Activated naive CD4-positive, alpha-beta T cell treated with anti-CD3 and anti-CD28 coated beads, Interleukin-2, amount 50 U/mL, for 16 hours (primary cell): ENCODE measurements at regions not wholly inside any gene's neighbourhood (a gene's known extent, or its start where the extent isn't known, plus 50 kb on each side); places are given as distances from the start of the nearest gene placed in this dataset.

Source experiments
- DNase-seq: peaks from one replicate; pipeline ENCODE4 v3.0.0-alpha.2; 2020

GRCh38 chr10:118408181-118408580 is 66.1 kb upstream of the FAM204A start:
- no peak for DNase-seq

DNA sequence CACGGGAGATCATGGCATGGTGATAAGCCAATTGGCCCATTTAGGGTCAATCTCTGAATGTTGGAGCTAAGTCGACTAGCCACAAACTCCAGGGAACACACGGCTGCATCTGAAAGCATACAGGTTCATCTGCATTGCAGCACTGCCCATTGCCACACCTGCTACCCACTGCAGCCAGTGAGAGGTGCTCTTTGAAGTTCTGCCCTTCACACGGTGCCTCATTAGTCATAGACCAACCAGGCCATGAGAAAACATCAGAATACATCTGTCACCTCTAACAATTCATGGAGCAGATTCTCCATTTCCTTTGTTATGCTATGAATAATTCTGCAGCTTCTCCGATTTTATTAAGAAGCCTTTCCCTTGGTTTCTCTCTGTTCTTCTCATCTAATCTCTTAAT is 65.7 kb upstream of the FAM204A start:
- DNase-seq, result no peak

DNA sequence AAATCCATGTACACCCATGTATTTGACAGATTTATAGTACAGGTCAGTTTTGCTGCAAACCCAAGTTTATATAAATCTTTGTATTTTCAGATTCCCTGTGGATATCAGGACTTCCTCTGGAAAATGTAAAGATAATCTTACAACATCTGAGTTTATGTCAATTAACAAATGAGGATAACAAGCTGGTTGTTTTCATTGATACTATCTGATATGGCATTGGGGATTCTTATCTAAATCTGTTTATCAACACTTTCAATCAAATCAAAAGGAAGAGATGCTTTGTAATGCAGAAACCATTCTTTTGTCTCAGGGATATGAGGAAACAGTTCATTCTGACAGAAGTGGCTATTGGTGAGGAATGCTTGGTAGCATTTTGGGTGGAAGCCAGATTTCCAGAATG is 64.9 kb upstream of the FAM204A start:
- no peak for DNase-seq

DNA sequence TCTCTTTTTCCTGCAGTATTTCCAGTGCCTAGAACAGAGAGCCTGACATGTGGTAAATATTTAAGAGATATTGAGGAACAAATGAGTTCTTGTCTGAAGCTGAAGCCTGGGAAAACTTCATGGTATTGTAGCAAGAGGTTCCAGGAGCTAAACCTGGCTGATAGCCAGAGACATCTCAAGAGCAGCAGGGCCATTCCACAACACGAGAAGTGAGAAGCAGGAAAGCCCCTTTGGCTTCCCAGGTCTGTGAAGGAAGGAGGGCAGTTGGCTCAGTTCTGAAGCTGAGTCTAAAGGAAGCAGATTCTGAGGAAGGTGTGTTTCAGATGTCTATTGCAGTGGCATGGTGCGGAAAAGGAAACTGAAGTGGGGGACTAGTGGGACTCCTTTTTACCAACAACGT is 63.8 kb upstream of the FAM204A start:
- DNase-seq, result no peak

DNA sequence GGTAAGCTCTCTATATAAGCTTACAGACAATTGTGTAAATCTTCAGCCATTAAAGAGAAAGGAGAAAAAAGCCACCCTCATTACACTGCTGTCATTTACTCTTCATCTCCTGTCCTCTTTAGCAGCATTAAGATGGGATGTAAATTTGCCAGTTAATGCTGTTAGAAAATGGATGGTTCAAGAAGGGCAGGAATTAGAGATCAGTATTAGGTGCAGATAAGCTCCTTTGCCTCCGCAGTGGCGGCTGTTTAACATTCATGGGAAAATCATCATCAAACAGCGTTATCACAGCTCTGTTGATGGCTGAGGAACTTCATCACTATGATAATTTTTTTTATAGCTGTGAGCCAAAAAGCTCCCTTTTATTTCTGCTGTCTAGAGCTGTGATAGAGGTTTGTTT is 61.8 kb upstream of the FAM204A start:
- no peak for DNase-seq

GRCh38 chr10:118401708-118402193 is 59.6 kb upstream of the FAM204A start:
- DNase-seq, result no peak

DNA sequence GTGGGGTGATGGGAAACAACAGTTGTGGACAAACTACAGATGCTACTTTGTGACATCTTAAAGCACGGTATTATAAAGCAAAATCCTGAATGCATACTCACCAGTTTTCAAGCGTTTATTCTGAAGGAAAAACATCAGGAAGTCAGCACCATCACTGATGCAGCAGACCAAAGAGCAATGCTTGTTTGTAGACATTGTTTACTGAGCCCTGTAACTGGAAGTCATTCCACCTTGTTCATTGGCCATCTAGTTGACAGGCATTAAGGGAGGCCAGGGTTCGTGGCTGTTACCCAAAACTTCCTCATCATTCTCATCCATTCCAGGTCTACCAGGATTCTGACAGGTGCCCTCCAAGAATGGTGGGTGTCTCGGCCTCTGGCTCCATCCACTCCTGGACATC is 55.3 kb upstream of the FAM204A start:
- DNase-seq, result no peak

- DNase-seq, result no peak
These were observed 53.8 kb upstream of the FAM204A start for GRCh38 chr10:118395947-118396346.

DNA sequence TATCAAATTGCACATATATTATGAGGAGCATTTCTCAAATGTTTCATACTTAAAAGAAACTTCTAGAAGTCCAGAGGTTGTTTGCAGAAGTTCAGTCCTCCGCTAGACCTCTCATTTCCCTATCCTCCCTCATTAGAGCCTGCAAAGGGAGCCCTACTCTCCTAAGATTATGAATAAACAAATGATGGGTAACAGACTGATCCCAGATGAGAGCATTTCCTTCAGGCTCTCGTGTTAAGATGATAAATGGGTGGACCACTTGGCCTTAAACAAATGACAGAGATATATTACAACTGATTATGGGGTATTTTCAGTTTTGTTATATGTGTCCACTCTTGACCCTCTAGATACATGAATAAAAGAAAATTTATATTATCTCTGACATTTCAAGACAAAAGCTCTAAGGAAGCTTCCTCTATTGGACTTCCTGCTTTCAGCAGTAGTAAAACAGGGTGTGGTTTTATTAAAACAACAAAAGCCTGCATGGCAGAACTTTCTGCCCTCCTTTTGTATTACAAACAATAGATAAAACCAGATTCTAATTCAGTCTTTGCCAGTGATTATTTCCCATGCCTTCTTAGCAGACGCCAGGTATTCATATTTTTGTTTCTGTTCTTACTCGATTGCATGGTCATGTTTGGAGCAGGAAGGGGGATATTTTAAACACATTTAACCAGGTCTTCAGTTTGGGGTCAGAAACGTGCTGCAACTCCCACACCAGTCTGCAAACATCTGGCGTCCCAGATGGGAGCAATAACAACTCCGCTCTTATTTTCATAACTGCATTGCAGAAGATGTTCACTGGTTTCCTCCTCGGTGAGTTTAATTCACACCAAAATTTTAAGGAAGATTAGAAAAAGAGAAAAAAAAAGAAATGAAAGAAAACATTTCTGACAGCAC is 52.4 kb upstream of the FAM204A start:
- no peak for DNase-seq

DNA sequence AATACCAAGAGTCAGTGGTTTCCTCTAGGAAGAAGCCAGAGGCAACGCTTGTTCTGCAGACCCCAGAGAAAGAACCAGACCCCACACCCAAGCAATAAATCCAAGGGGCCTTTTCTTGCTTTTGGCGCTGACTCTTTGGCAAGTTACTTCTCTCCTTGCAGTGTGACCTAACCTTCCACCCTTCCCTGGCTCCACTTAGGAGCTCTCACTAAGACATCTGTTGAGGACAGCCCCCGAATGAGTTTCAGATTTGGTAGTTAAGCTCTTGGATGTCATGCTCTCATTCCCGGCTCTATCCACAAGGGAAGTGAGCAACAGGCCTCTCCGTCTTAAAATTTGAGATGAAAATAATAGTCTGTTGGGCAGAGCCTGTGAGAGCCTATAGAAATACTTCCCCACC is 50.6 kb upstream of the FAM204A start:
- no peak for DNase-seq
